H1 (cell line): ENCODE measurements at regions not wholly inside any gene's neighbourhood (a gene's known extent, or its start where the extent isn't known, plus 50 kb on each side); places are given as distances from the start of the nearest gene placed in this dataset.

Experiments used
- BCL11A ChIP-seq, 2 experiments: IDR thresholded peaks; one replicate each; pipeline ENCODE4 v1.6.1; 2011; ENCODE audit warnings: low read depth in 2 of 2, low read length in 2 of 2, mild to moderate bottlenecking in 2 of 2
- BRCA1 ChIP-seq: IDR thresholded peaks from 2 replicates; pipeline ENCODE4 v1.6.1; 2012; ENCODE audit warnings: low read depth, low read length, improper control_type of control experiment
- POLR2AphosphoS5 ChIP-seq: IDR thresholded peaks from 2 replicates; pipeline ENCODE4 v1.6.1; 2011; ENCODE audit warnings: low read depth, low read length
- POU5F1 ChIP-seq: IDR thresholded peaks from 2 replicates; pipeline ENCODE4 v1.6.1; 2011; ENCODE audit warnings: low read depth, mild to moderate bottlenecking, low read length, moderate library complexity
- RBBP5 ChIP-seq: IDR thresholded peaks from 2 replicates; pipeline ENCODE4 v1.7.1; 2012; ENCODE audit warnings: low read depth, mild to moderate bottlenecking, inconsistent platforms, low read length, moderate library complexity, borderline replicate concordance
- TF ChIP-seq, protein P1 (sequence below): fragments of 300-600 bp; sonication (generic); IDR thresholded peaks from 2 replicates; pipeline ENCODE4 v1.7.1; 2012; ENCODE audit warnings: low read length, moderate library complexity, mild to moderate bottlenecking, inconsistent platforms; ENCODE audit not compliant: insufficient replicate concordance
- TF ChIP-seq, protein P2 (sequence below): IDR thresholded peaks from 2 replicates; pipeline ENCODE4 v1.6.1; 2011; ENCODE audit warnings: low read depth, mild to moderate bottlenecking, low read length; ENCODE audit not compliant: insufficient read depth
- TF ChIP-seq, protein P3 (sequence below), 3 experiments: IDR thresholded peaks; 1 replicate in 2 of 3; 2 replicates in 1 of 3; pipeline versions ENCODE4 v1.5.1 to v1.6.1; 2011; ENCODE audit warnings: low read length in 3 of 3, mild to moderate bottlenecking in 3 of 3, inconsistent platforms in 2 of 3, low read depth in 1 of 3, moderate library complexity in 1 of 3; ENCODE audit not compliant: insufficient read depth in 1 of 3; ENCODE audit errors: control extremely low read depth in 1 of 3

DNA sequence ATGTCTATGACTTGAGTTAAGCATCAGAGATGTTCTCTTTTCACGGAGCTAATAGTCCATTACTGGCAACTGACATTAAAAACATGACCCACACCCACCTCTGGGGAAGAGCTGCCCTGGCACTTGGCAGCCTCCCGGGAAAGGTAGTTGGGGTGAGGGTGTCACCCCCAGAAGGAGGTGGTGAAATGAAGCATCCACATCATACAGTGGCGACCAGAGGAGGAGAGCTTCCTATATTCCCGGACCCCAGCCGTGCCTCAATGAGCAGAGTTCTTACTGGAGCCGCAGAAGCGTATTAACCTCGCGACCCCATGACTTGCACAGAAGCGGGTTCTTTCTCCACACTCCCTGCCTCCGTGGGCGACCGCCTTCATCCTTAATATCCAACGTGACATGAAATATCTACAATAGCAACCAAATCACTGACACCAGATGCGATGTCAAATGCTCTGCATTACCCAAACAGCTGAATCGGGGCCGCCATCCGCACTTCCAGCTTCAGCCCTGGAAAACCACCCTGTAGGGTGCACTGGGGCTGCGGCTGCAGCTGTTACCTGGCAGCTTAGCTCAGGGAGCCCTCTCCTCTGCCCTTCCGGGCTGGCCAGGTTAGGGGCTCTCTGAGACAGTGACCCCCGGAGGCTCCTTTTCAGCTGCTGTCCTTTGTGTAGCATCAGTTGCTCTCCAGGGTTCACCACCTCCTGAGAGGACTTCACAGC lies 103.1 kb upstream of the PARD3 start (continued):
- TF ChIP-seq, protein P1, sequence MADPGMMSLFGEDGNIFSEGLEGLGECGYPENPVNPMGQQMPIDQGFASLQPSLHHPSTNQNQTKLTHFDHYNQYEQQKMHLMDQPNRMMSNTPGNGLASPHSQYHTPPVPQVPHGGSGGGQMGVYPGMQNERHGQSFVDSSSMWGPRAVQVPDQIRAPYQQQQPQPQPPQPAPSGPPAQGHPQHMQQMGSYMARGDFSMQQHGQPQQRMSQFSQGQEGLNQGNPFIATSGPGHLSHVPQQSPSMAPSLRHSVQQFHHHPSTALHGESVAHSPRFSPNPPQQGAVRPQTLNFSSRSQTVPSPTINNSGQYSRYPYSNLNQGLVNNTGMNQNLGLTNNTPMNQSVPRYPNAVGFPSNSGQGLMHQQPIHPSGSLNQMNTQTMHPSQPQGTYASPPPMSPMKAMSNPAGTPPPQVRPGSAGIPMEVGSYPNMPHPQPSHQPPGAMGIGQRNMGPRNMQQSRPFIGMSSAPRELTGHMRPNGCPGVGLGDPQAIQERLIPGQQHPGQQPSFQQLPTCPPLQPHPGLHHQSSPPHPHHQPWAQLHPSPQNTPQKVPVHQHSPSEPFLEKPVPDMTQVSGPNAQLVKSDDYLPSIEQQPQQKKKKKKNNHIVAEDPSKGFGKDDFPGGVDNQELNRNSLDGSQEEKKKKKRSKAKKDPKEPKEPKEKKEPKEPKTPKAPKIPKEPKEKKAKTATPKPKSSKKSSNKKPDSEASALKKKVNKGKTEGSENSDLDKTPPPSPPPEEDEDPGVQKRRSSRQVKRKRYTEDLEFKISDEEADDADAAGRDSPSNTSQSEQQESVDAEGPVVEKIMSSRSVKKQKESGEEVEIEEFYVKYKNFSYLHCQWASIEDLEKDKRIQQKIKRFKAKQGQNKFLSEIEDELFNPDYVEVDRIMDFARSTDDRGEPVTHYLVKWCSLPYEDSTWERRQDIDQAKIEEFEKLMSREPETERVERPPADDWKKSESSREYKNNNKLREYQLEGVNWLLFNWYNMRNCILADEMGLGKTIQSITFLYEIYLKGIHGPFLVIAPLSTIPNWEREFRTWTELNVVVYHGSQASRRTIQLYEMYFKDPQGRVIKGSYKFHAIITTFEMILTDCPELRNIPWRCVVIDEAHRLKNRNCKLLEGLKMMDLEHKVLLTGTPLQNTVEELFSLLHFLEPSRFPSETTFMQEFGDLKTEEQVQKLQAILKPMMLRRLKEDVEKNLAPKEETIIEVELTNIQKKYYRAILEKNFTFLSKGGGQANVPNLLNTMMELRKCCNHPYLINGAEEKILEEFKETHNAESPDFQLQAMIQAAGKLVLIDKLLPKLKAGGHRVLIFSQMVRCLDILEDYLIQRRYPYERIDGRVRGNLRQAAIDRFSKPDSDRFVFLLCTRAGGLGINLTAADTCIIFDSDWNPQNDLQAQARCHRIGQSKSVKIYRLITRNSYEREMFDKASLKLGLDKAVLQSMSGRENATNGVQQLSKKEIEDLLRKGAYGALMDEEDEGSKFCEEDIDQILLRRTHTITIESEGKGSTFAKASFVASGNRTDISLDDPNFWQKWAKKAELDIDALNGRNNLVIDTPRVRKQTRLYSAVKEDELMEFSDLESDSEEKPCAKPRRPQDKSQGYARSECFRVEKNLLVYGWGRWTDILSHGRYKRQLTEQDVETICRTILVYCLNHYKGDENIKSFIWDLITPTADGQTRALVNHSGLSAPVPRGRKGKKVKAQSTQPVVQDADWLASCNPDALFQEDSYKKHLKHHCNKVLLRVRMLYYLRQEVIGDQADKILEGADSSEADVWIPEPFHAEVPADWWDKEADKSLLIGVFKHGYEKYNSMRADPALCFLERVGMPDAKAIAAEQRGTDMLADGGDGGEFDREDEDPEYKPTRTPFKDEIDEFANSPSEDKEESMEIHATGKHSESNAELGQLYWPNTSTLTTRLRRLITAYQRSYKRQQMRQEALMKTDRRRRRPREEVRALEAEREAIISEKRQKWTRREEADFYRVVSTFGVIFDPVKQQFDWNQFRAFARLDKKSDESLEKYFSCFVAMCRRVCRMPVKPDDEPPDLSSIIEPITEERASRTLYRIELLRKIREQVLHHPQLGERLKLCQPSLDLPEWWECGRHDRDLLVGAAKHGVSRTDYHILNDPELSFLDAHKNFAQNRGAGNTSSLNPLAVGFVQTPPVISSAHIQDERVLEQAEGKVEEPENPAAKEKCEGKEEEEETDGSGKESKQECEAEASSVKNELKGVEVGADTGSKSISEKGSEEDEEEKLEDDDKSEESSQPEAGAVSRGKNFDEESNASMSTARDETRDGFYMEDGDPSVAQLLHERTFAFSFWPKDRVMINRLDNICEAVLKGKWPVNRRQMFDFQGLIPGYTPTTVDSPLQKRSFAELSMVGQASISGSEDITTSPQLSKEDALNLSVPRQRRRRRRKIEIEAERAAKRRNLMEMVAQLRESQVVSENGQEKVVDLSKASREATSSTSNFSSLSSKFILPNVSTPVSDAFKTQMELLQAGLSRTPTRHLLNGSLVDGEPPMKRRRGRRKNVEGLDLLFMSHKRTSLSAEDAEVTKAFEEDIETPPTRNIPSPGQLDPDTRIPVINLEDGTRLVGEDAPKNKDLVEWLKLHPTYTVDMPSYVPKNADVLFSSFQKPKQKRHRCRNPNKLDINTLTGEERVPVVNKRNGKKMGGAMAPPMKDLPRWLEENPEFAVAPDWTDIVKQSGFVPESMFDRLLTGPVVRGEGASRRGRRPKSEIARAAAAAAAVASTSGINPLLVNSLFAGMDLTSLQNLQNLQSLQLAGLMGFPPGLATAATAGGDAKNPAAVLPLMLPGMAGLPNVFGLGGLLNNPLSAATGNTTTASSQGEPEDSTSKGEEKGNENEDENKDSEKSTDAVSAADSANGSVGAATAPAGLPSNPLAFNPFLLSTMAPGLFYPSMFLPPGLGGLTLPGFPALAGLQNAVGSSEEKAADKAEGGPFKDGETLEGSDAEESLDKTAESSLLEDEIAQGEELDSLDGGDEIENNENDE = no peak
- no peak for TF ChIP-seq POU5F1
- no peak for TF ChIP-seq BRCA1
- TF ChIP-seq, protein P2, sequence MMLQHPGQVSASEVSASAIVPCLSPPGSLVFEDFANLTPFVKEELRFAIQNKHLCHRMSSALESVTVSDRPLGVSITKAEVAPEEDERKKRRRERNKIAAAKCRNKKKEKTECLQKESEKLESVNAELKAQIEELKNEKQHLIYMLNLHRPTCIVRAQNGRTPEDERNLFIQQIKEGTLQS = no peak
- TF ChIP-seq, protein P3, sequence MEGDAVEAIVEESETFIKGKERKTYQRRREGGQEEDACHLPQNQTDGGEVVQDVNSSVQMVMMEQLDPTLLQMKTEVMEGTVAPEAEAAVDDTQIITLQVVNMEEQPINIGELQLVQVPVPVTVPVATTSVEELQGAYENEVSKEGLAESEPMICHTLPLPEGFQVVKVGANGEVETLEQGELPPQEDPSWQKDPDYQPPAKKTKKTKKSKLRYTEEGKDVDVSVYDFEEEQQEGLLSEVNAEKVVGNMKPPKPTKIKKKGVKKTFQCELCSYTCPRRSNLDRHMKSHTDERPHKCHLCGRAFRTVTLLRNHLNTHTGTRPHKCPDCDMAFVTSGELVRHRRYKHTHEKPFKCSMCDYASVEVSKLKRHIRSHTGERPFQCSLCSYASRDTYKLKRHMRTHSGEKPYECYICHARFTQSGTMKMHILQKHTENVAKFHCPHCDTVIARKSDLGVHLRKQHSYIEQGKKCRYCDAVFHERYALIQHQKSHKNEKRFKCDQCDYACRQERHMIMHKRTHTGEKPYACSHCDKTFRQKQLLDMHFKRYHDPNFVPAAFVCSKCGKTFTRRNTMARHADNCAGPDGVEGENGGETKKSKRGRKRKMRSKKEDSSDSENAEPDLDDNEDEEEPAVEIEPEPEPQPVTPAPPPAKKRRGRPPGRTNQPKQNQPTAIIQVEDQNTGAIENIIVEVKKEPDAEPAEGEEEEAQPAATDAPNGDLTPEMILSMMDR (IDR thresholded peaks at IDR 0.05; ENCODE audit: control extremely low read depth in 1 of 3, insufficient read depth in 1 of 3, low read depth in 1 of 3, low read length in 3 of 3) = no peak
- no peak for TF ChIP-seq POLR2AphosphoS5
- no peak for TF ChIP-seq BCL11A (IDR thresholded peaks at IDR 0.05; ENCODE audit: low read depth in 2 of 2, low read length in 2 of 2)
- TF ChIP-seq RBBP5 = no peak
